Astrocyte (in vitro differentiated cells and primary cell): ENCODE measurements at regions not wholly inside any gene's neighbourhood (a gene's known extent, or its start where the extent isn't known, plus 50 kb on each side); places are given as distances from the start of the nearest gene placed in this dataset.

ENCODE experiments used
- DNase-seq: peaks from one replicate; pipeline ENCODE4 v3.0.0-alpha.2; 2010; ENCODE audit warnings: low read depth
- FAIRE-seq: peaks from 2 replicates; lab custom pipeline; 2011; peaks lifted over from hg19 to GRCh38; lab: Jason Lieb, UNC
- H2AFZ ChIP-seq: 2 replicates; pipeline ENCODE4 v1.6.0; 2012; ENCODE audit warnings: low read depth, low read length, inconsistent platforms
- H3K27ac ChIP-seq: 2 replicates; pipeline ENCODE4 v1.5.1; 2011; ENCODE audit warnings: low read depth, low read length, inconsistent platforms
- H3K27me3 ChIP-seq: 2 replicates; pipeline ENCODE4 v1.6.0; 2011; ENCODE audit warnings: low read length, inconsistent platforms; ENCODE audit not compliant: insufficient read depth
- H3K36me3 ChIP-seq: 2 replicates; pipeline ENCODE4 v1.5.1; 2011; ENCODE audit warnings: low read length, inconsistent platforms; ENCODE audit not compliant: insufficient read depth
- H3K4me1 ChIP-seq: 2 replicates; pipeline ENCODE4 v1.5.1; 2011; ENCODE audit warnings: low read length, inconsistent platforms; ENCODE audit not compliant: insufficient read depth
- H3K4me2 ChIP-seq: 2 replicates; pipeline ENCODE4 v1.6.0; 2012; ENCODE audit warnings: low read length, inconsistent platforms
- H3K4me3 ChIP-seq: 2 replicates; pipeline ENCODE4 v1.5.1; 2011; ENCODE audit warnings: low read depth, mild to moderate bottlenecking, low read length, inconsistent platforms; ENCODE audit not compliant: insufficient read depth
- H3K79me2 ChIP-seq: 2 replicates; pipeline ENCODE4 v1.6.0; 2012; ENCODE audit warnings: mild to moderate bottlenecking, low read length, inconsistent platforms; ENCODE audit not compliant: insufficient read depth
- H3K9ac ChIP-seq: 2 replicates; pipeline ENCODE4 v1.6.0; 2012; ENCODE audit warnings: mild to moderate bottlenecking, low read length, inconsistent platforms
- H3K9me3 ChIP-seq: 2 replicates; pipeline ENCODE4 v1.5.1; 2012; ENCODE audit warnings: low read depth, mild to moderate bottlenecking, low read length, inconsistent platforms; ENCODE audit not compliant: insufficient read depth
- H4K20me1 ChIP-seq: 2 replicates; pipeline ENCODE4 v1.6.0; 2012; ENCODE audit warnings: low read length, inconsistent platforms; ENCODE audit not compliant: insufficient read depth
- H3K27ac Mint-ChIP-seq: one replicate; pipeline ENCODE4 v1.8.0; 2021; ENCODE audit warnings: mild to moderate bottlenecking, mixed read lengths; ENCODE audit not compliant: unreplicated experiment
- H3K27me3 Mint-ChIP-seq: one replicate; pipeline ENCODE4 v1.8.0; 2021; ENCODE audit warnings: low read depth, mixed read lengths; ENCODE audit not compliant: unreplicated experiment
- H3K36me3 Mint-ChIP-seq: one replicate; pipeline ENCODE4 v1.8.0; 2021; ENCODE audit warnings: low read depth, mixed read lengths; ENCODE audit not compliant: unreplicated experiment
- H3K4me1 Mint-ChIP-seq: one replicate; pipeline ENCODE4 v1.8.0; 2021; ENCODE audit warnings: low read depth, mixed read lengths; ENCODE audit not compliant: unreplicated experiment
- H3K4me3 Mint-ChIP-seq: one replicate; pipeline ENCODE4 v1.8.0; 2021; ENCODE audit warnings: mild to moderate bottlenecking, moderate library complexity, mixed read lengths; ENCODE audit not compliant: unreplicated experiment
- H3K9me3 Mint-ChIP-seq: one replicate; pipeline ENCODE4 v1.8.0; 2021; ENCODE audit warnings: mild to moderate bottlenecking, mixed read lengths; ENCODE audit not compliant: unreplicated experiment
- CTCF ChIP-seq: IDR thresholded peaks from 2 replicates; pipeline ENCODE4 v1.5.1; 2011; ENCODE audit warnings: low read depth, mild to moderate bottlenecking, inconsistent platforms, low read length, moderate library complexity; ENCODE audit not compliant: insufficient read depth
- EZH2 ChIP-seq: IDR thresholded peaks from 2 replicates; pipeline ENCODE4 v1.6.1; 2012; ENCODE audit warnings: mild to moderate bottlenecking, low read length, inconsistent platforms; ENCODE audit not compliant: insufficient read depth

GRCh38 chr2:57534358-57534757 is 512.2 kb upstream of the VRK2 start:
- H3K27ac ChIP-seq = no peak overlapping the region
- no peaks in the 10 kb centered on the region for H3K27me3 ChIP-seq
- H3K9me3 ChIP-seq = no peaks in the 10 kb centered on the region
- no peaks in the 10 kb centered on the region for H3K4me1 ChIP-seq
- FAIRE-seq = no peak
- no peak for TF ChIP-seq EZH2
- no peak for TF ChIP-seq CTCF
- no peaks in the 10 kb centered on the region for H3K4me1 Mint-ChIP-seq
- H2AFZ ChIP-seq = no peak overlapping the region
- no peaks in the 10 kb centered on the region for H4K20me1 ChIP-seq
- H3K27me3 Mint-ChIP-seq = no peaks in the 10 kb centered on the region
- H3K4me3 Mint-ChIP-seq = no peak overlapping the region
- H3K9ac ChIP-seq = no peak overlapping the region
- H3K4me3 ChIP-seq = no peak overlapping the region
- no peak for DNase-seq
- no peaks in the 10 kb centered on the region for H3K36me3 ChIP-seq
- H3K79me2 ChIP-seq = no peaks in the 10 kb centered on the region
- no peak overlapping the region for H3K4me2 ChIP-seq
- H3K36me3 Mint-ChIP-seq = peaks cover 3% of the 10 kb centered on the region
- H3K27ac Mint-ChIP-seq = no peak overlapping the region
- no peaks in the 10 kb centered on the region for H3K9me3 Mint-ChIP-seq

GRCh38 chr2:57536535-57537231 is 509.9 kb upstream of the VRK2 start:
- H3K4me2 ChIP-seq = no peak overlapping the region
- no peak for TF ChIP-seq EZH2
- TF ChIP-seq CTCF = no peak
- no peak overlapping the region for H2AFZ ChIP-seq
- H3K9me3 ChIP-seq = no peaks in the 10 kb centered on the region
- peaks cover 3% of the 10 kb centered on the region for H3K36me3 Mint-ChIP-seq
- no peaks in the 10 kb centered on the region for H3K27me3 ChIP-seq
- H3K4me3 ChIP-seq = no peak overlapping the region
- H3K79me2 ChIP-seq = no peaks in the 10 kb centered on the region
- DNase-seq (no peak), FAIRE-seq (no peak)
- no peak overlapping the region for H3K27ac Mint-ChIP-seq
- H3K9me3 Mint-ChIP-seq = no peaks in the 10 kb centered on the region
- H3K4me1 ChIP-seq = no peaks in the 10 kb centered on the region
- H4K20me1 ChIP-seq = no peaks in the 10 kb centered on the region
- no peaks in the 10 kb centered on the region for H3K27me3 Mint-ChIP-seq
- no peak overlapping the region for H3K27ac ChIP-seq
- no peak overlapping the region for H3K4me3 Mint-ChIP-seq
- no peak overlapping the region for H3K9ac ChIP-seq
- H3K36me3 ChIP-seq = no peaks in the 10 kb centered on the region
- no peaks in the 10 kb centered on the region for H3K4me1 Mint-ChIP-seq

- Histone ChIP-seq H2AFZ (no peak overlapping the region), H3K36me3 (no peaks in the 10 kb centered on the region), H3K9ac (no peak overlapping the region), H3K4me1 (no peaks in the 10 kb centered on the region), H3K27me3 (no peaks in the 10 kb centered on the region), H4K20me1 (no peaks in the 10 kb centered on the region), H3K27ac (no peak overlapping the region), H3K4me3 (no peak overlapping the region), H3K4me2 (no peak overlapping the region), H3K79me2 (no peaks in the 10 kb centered on the region), H3K9me3 (no peaks in the 10 kb centered on the region)
- DNase-seq (no peak), FAIRE-seq (no peak)
- no peak overlapping the region for H3K4me3 Mint-ChIP-seq
- H3K27ac Mint-ChIP-seq = no peak overlapping the region
- no peaks in the 10 kb centered on the region for H3K4me1 Mint-ChIP-seq
- TF ChIP-seq EZH2 (no peak), CTCF (no peak)
- no peaks in the 10 kb centered on the region for H3K9me3 Mint-ChIP-seq
- H3K36me3 Mint-ChIP-seq = no peaks in the 10 kb centered on the region
- H3K27me3 Mint-ChIP-seq = no peaks in the 10 kb centered on the region
These were observed 506.8 kb upstream of the VRK2 start for GRCh38 chr2:57539761-57540160.
